ENCODE measurements at regions not wholly inside any gene's neighbourhood (a gene's known extent, or its start where the extent isn't known, plus 50 kb on each side); places are given as distances from the start of the nearest gene placed in this dataset.
A peak's percentile ranks its signal among the peaks of the same experiment; 100 is the strongest.
"Not testable (repeated sequence)": the region's sequence is repeated elsewhere in the genome, so short reads cannot be mapped to it uniquely, and the experiment has no call there.

GRCh38 chr4:162977788-162978187 lies 188.9 kb downstream of the NAF1 start:
- no peaks in the 10 kb centered on the region for H3K9me3 ChIP-seq
- H3K27me3 ChIP-seq (ENCODE audit: insufficient read depth in 3 of 3, low read length in 2 of 3): no peaks in the 10 kb centered on the region
- intact Hi-C loops (cut with DNase I): no loop called here
- H3K4me3 ChIP-seq: no peak overlapping the region
- 53 to 60% (median 58%) methylated on average over 2 of the region's 2 CpGs for WGBS, 3 donors
- H3K36me3 ChIP-seq (ENCODE audit: insufficient read depth in 1 of 2, low read depth in 1 of 2): no peaks in the 10 kb centered on the region
- no peaks in the 10 kb centered on the region for H3K4me1 ChIP-seq
- no peak for ATAC-seq
- no peak overlapping the region for H3K27ac ChIP-seq
- TF ChIP-seq, protein P1, sequence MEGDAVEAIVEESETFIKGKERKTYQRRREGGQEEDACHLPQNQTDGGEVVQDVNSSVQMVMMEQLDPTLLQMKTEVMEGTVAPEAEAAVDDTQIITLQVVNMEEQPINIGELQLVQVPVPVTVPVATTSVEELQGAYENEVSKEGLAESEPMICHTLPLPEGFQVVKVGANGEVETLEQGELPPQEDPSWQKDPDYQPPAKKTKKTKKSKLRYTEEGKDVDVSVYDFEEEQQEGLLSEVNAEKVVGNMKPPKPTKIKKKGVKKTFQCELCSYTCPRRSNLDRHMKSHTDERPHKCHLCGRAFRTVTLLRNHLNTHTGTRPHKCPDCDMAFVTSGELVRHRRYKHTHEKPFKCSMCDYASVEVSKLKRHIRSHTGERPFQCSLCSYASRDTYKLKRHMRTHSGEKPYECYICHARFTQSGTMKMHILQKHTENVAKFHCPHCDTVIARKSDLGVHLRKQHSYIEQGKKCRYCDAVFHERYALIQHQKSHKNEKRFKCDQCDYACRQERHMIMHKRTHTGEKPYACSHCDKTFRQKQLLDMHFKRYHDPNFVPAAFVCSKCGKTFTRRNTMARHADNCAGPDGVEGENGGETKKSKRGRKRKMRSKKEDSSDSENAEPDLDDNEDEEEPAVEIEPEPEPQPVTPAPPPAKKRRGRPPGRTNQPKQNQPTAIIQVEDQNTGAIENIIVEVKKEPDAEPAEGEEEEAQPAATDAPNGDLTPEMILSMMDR (IDR thresholded peaks at IDR 0.05): no peak
- no peak for DNase-seq

- Histone ChIP-seq H3K36me3 (ENCODE audit: insufficient read depth in 1 of 2, low read depth in 1 of 2) (no peaks in the 10 kb centered on the region), H3K27ac (no peak overlapping the region), H3K4me3 (no peak overlapping the region), H3K27me3 (ENCODE audit: insufficient read depth in 3 of 3, low read length in 2 of 3) (no peaks in the 10 kb centered on the region), H3K9me3 (no peaks in the 10 kb centered on the region), H3K4me1 (no peaks in the 10 kb centered on the region)
- intact Hi-C loops (cut with DNase I): no loop called here
- 79 to 89% (median 85%) methylated on average over 4 of the region's 4 CpGs for WGBS, 3 donors
- TF ChIP-seq, protein P1 (IDR thresholded peaks at IDR 0.05): no peak
- DNase-seq: no peak
- no peak for ATAC-seq
Measured at GRCh38 chr4:162972661-162973330, 193.9 kb downstream of the NAF1 start.

GRCh38 chr4:162969194-162969593 lies 197.5 kb downstream of the NAF1 start:
- Histone ChIP-seq H3K36me3 (ENCODE audit: insufficient read depth in 1 of 2, low read depth in 1 of 2) (no peaks in the 10 kb centered on the region), H3K4me1 (no peaks in the 10 kb centered on the region), H3K27me3 (ENCODE audit: insufficient read depth in 3 of 3, low read length in 2 of 3) (no peaks in the 10 kb centered on the region), H3K27ac (no peak overlapping the region), H3K9me3 (no peaks in the 10 kb centered on the region), H3K4me3 (no peak overlapping the region)
- ATAC-seq (no peak), DNase-seq (no peak)
- intact Hi-C loops (cut with DNase I): no loop called here
- TF ChIP-seq, protein P1 (IDR thresholded peaks at IDR 0.05): no peak
- WGBS, 3 donors: 81 to 83% (median 82%) methylated on average over 8 of the region's 8 CpGs

GRCh38 chr4:162965978-162966377 lies 200.7 kb downstream of the NAF1 start:
- H3K27me3 ChIP-seq (ENCODE audit: insufficient read depth in 3 of 3, low read length in 2 of 3); H3K36me3 ChIP-seq (ENCODE audit: insufficient read depth in 1 of 2, low read depth in 1 of 2); H3K27ac ChIP-seq; DNase-seq; H3K9me3 ChIP-seq; H3K4me1 ChIP-seq; ATAC-seq; H3K4me3 ChIP-seq; intact Hi-C loops (cut with DNase I): not testable (repeated sequence)
- 38 to 89% (median 79%) methylated on average over 4 of the region's 4 CpGs for WGBS, 3 donors

DNA sequence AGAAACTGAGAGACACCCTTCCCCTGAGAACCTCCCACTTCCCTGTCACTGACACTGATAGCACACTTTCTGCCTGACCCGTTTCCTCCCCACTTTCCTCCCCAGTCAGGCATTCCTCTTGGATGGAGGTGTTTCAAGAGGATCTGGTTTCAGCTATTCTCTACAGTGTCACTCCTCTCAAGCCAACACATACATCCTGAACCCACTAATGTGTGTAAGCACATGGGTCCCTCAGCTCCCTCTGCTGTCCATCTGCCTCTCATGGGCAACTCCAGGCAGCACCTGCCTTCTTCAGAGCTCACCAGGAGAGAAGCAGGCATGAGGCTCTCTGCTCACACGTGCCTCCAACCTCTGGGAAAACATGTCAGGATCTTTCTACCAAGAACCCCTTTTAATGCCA lies 207.6 kb downstream of the NAF1 start:
- WGBS, 3 donors: 30 to 55% (median 44%) methylated on average over 2 of the region's 2 CpGs
- Histone ChIP-seq H3K36me3 (ENCODE audit: insufficient read depth in 1 of 2, low read depth in 1 of 2) (no peaks in the 10 kb centered on the region), H3K4me1 (no peaks in the 10 kb centered on the region), H3K27ac (no peak overlapping the region), H3K4me3 (no peak overlapping the region), H3K9me3 (no peaks in the 10 kb centered on the region), H3K27me3 (ENCODE audit: insufficient read depth in 3 of 3, low read length in 2 of 3) (no peaks in the 10 kb centered on the region)
- intact Hi-C loops (cut with DNase I): no loop called here
- TF ChIP-seq, protein P1 (IDR thresholded peaks at IDR 0.05): peak; percentile 12
- DNase-seq (no peak), ATAC-seq (no peak)
